ENCODE measurements at regions not wholly inside any gene's neighbourhood (a gene's known extent, or its start where the extent isn't known, plus 50 kb on each side); places are given as distances from the start of the nearest gene placed in this dataset.

DNA sequence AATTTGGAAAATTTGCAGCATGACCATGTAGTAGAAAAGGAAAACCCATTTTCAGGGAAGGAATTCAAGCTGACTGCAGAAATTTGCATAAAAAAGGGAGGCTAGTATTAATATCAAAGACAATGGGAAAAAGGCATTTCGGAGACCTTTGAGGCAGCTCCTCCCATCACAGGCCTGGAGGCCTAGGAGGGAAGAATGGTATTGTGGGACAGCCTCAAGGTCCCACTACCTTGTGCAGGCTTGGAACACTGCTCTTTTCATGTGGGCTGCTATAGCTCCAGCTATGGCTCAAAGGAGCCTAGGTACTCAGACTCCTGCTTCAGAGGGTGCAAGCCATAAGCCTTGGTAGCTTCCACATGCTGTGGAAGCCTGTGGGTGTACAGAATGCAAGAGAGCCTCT lies 139.3 kb downstream of the C1orf94 start:
- TF ChIP-seq, protein P1, sequence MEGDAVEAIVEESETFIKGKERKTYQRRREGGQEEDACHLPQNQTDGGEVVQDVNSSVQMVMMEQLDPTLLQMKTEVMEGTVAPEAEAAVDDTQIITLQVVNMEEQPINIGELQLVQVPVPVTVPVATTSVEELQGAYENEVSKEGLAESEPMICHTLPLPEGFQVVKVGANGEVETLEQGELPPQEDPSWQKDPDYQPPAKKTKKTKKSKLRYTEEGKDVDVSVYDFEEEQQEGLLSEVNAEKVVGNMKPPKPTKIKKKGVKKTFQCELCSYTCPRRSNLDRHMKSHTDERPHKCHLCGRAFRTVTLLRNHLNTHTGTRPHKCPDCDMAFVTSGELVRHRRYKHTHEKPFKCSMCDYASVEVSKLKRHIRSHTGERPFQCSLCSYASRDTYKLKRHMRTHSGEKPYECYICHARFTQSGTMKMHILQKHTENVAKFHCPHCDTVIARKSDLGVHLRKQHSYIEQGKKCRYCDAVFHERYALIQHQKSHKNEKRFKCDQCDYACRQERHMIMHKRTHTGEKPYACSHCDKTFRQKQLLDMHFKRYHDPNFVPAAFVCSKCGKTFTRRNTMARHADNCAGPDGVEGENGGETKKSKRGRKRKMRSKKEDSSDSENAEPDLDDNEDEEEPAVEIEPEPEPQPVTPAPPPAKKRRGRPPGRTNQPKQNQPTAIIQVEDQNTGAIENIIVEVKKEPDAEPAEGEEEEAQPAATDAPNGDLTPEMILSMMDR (IDR thresholded peaks at IDR 0.05): no peak
- TF ChIP-seq POLR2A (IDR thresholded peaks at IDR 0.05): no peak

Data from thyroid gland (tissue), 4 donors.